ENCODE measurements at regions not wholly inside any gene's neighbourhood (a gene's known extent, or its start where the extent isn't known, plus 50 kb on each side); places are given as distances from the start of the nearest gene placed in this dataset.

DNA sequence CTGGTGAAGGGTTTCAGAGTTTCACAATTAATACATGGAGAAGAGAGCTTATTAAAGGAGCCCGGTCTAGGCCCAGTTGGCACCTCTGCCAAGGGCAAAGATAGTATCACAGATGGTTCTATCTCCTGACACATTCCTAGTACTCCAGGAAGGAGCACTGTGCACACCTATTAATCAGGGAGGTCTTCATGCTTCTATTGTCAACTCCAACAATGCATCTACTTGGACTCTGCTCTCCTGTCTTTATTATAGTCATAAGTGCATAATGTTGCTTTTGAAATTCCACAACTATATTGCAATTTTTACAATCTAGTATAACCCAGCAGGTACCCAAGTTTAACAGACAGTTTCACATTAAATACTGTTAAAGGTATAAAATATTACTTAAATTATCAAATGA lies 174.5 kb upstream of the TSC22D1 start:
- H3K4me3 Mint-ChIP-seq: no peak overlapping the region
- POLR2A ChIA-PET: no interaction called here
- no peaks in the 10 kb centered on the region for H3K36me3 Mint-ChIP-seq (ENCODE audit: low read depth)
- peaks cover 2% of the 10 kb centered on the region for H3K27me3 Mint-ChIP-seq (ENCODE audit: low read depth)
- H3K27ac Mint-ChIP-seq: no peak overlapping the region
- no peaks in the 10 kb centered on the region for H3K9me3 Mint-ChIP-seq (ENCODE audit: insufficient read depth)
- DNase-seq (no peak), ATAC-seq (no peak)
- CTCF ChIA-PET: no interaction called here
- H3K4me1 Mint-ChIP-seq (ENCODE audit: low read depth): no peaks in the 10 kb centered on the region

DNA sequence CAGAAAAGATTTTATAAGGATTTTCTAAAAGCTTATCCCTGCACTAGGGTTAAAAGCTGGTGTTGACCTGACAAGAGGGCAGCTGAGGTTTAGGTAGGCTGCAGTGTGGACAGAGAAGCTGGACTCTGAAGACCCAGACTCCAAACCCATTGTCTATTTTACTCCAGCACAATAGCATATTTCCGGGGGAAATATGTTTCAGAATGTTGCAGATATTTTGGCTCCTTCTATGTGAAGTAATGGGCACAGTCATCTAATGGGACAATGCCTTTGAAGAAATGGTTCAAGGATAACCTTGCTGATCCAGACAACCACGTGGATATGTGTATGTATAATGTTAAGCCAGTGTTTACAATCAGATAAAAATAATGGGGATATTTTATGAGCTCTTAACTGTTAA lies 173.8 kb upstream of the TSC22D1 start:
- ChIA-PET POLR2A (no interaction called here), CTCF (no interaction called here)
- no peaks in the 10 kb centered on the region for H3K4me1 Mint-ChIP-seq (ENCODE audit: low read depth)
- ATAC-seq: no peak
- no peak overlapping the region for H3K4me3 Mint-ChIP-seq
- no peak for DNase-seq
- no peaks in the 10 kb centered on the region for H3K36me3 Mint-ChIP-seq (ENCODE audit: low read depth)
- peaks cover 2% of the 10 kb centered on the region for H3K27me3 Mint-ChIP-seq (ENCODE audit: low read depth)
- no peaks in the 10 kb centered on the region for H3K9me3 Mint-ChIP-seq (ENCODE audit: insufficient read depth)
- H3K27ac Mint-ChIP-seq: no peak overlapping the region

GRCh38 chr13:44748439-44748838 lies 172.3 kb upstream of the TSC22D1 start:
- Mint-ChIP-seq H3K4me3 (no peak overlapping the region), H3K9me3 (ENCODE audit: insufficient read depth) (no peaks in the 10 kb centered on the region), H3K4me1 (ENCODE audit: low read depth) (no peaks in the 10 kb centered on the region), H3K36me3 (ENCODE audit: low read depth) (no peaks in the 10 kb centered on the region), H3K27ac (no peak overlapping the region), H3K27me3 (ENCODE audit: low read depth) (peaks cover 2% of the 10 kb centered on the region)
- ATAC-seq (no peak), DNase-seq (no peak)
- ChIA-PET CTCF (no interaction called here), POLR2A (no interaction called here)

GRCh38 chr13:44747179-44747578 lies 171.0 kb upstream of the TSC22D1 start:
- Mint-ChIP-seq H3K4me3 (no peak overlapping the region), H3K9me3 (ENCODE audit: insufficient read depth) (no peaks in the 10 kb centered on the region), H3K4me1 (ENCODE audit: low read depth) (no peaks in the 10 kb centered on the region), H3K27ac (no peak overlapping the region), H3K27me3 (ENCODE audit: low read depth) (peaks cover 4% of the 10 kb centered on the region), H3K36me3 (ENCODE audit: low read depth) (no peaks in the 10 kb centered on the region)
- DNase-seq: no peak
- no peak for ATAC-seq
- ChIA-PET CTCF (no interaction called here), POLR2A (no interaction called here)

GRCh38 chr13:44746690-44747089 lies 170.6 kb upstream of the TSC22D1 start:
- H3K9me3 Mint-ChIP-seq (ENCODE audit: insufficient read depth): no peaks in the 10 kb centered on the region
- H3K36me3 Mint-ChIP-seq (ENCODE audit: low read depth): no peaks in the 10 kb centered on the region
- no peak overlapping the region for H3K27ac Mint-ChIP-seq
- no peaks in the 10 kb centered on the region for H3K4me1 Mint-ChIP-seq (ENCODE audit: low read depth)
- CTCF ChIA-PET: interaction anchor here (0.6 kb wide), 1 partner anchor 38 kb away, joined by 4 read pairs; no protein-coding TSS in a partner anchor
- H3K27me3 Mint-ChIP-seq (ENCODE audit: low read depth): peaks cover 2% of the 10 kb centered on the region
- no peak overlapping the region for H3K4me3 Mint-ChIP-seq
- no peak for ATAC-seq
- POLR2A ChIA-PET: no interaction called here
- no peak for DNase-seq

DNA sequence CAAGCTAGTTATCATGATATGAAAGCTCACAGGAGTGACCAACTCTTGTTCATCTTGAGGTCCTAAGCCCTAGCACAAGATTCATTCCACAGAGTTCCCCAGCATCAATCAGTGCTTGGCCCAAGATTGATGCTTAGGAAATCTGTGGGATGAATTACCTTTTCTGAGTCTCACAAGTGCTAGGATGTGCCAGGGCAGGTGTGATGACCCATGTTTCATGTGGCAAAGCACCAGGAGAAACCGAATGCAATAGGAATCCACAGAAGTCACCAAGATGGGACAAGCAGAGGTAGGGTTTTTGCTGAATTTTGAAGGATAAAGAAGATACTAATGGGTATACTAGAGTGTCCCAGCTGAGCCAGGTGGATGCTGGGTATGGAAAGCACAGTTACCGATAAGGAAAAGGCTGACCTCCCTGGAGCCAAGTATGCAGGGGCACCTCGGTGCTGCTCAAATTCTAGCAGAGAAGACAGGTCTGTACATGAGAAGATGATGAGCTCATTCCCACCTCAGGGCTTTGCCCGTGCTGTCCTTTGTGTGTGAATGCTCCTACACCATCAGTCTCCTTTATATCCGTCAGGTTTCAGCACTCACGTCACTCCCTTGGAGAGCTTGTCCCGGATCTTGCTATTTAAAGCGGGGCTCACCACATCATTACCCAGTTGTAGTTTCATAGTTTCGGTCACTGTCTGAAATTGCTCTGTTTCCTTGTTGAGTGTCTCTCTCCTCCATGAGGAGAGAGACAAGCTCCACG lies 168.9 kb upstream of the TSC22D1 start:
- Mint-ChIP-seq H3K27ac (no peak overlapping the region), H3K4me1 (ENCODE audit: low read depth) (no peaks in the 10 kb centered on the region), H3K27me3 (ENCODE audit: low read depth) (peaks cover 2% of the 10 kb centered on the region), H3K9me3 (ENCODE audit: insufficient read depth) (no peaks in the 10 kb centered on the region), H3K4me3 (no peak overlapping the region), H3K36me3 (ENCODE audit: low read depth) (no peaks in the 10 kb centered on the region)
- ATAC-seq: no peak
- no peak for DNase-seq
- CTCF ChIA-PET: no interaction called here
- POLR2A ChIA-PET: no interaction called here

GRCh38 chr13:44739539-44739938 lies 163.4 kb upstream of the TSC22D1 start:
- H3K9me3 Mint-ChIP-seq (ENCODE audit: insufficient read depth): no peaks in the 10 kb centered on the region
- ATAC-seq: no peak
- no peaks in the 10 kb centered on the region for H3K36me3 Mint-ChIP-seq (ENCODE audit: low read depth)
- CTCF ChIA-PET: no interaction called here
- DNase-seq: no peak
- no peak overlapping the region for H3K4me3 Mint-ChIP-seq
- H3K27ac Mint-ChIP-seq: no peak overlapping the region
- H3K27me3 Mint-ChIP-seq (ENCODE audit: low read depth): peaks cover 5% of the 10 kb centered on the region
- POLR2A ChIA-PET: no interaction called here
- H3K4me1 Mint-ChIP-seq (ENCODE audit: low read depth): no peaks in the 10 kb centered on the region

DNA sequence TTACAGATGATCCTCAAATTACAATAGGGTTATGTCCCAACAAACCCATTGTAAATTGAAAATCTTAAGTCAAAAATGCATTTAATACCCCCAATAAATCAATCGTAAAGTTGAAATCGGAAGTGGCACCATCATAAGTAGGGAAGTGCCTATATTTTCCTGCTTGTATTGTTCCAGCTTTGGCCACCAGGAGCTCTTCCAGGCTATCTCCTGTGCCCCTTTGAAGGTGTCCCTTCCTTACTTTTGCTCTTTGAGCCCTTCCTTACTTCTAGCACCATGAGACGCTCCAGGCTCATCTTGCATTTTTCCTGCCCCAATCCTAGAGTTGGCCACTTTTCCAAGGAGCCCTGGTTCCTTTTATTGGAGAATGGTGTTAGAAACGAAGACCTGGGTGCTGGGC lies 163.0 kb upstream of the TSC22D1 start:
- Mint-ChIP-seq H3K9me3 (ENCODE audit: insufficient read depth) (no peaks in the 10 kb centered on the region), H3K27me3 (ENCODE audit: low read depth) (peaks cover 5% of the 10 kb centered on the region), H3K4me3 (no peak overlapping the region), H3K27ac (no peak overlapping the region), H3K4me1 (ENCODE audit: low read depth) (no peaks in the 10 kb centered on the region), H3K36me3 (ENCODE audit: low read depth) (no peaks in the 10 kb centered on the region)
- ChIA-PET POLR2A (no interaction called here), CTCF (no interaction called here)
- DNase-seq: no peak
- no peak for ATAC-seq

- CTCF ChIA-PET: no interaction called here
- ATAC-seq (no peak), DNase-seq (no peak)
- Mint-ChIP-seq H3K4me3 (no peak overlapping the region), H3K4me1 (ENCODE audit: low read depth) (no peaks in the 10 kb centered on the region), H3K9me3 (ENCODE audit: insufficient read depth) (no peaks in the 10 kb centered on the region), H3K36me3 (ENCODE audit: low read depth) (no peaks in the 10 kb centered on the region), H3K27me3 (ENCODE audit: low read depth) (peaks cover 5% of the 10 kb centered on the region), H3K27ac (no peak overlapping the region)
- POLR2A ChIA-PET: no interaction called here
Measured at GRCh38 chr13:44738463-44738862, 162.3 kb upstream of the TSC22D1 start.

- Mint-ChIP-seq H3K4me3 (no peak overlapping the region), H3K27ac (no peak overlapping the region), H3K36me3 (ENCODE audit: low read depth) (no peaks in the 10 kb centered on the region), H3K9me3 (ENCODE audit: insufficient read depth) (no peaks in the 10 kb centered on the region), H3K4me1 (ENCODE audit: low read depth) (no peaks in the 10 kb centered on the region), H3K27me3 (ENCODE audit: low read depth) (peaks cover 3% of the 10 kb centered on the region)
- ChIA-PET CTCF (no interaction called here), POLR2A (no interaction called here)
- DNase-seq (no peak), ATAC-seq (no peak)
Measured at GRCh38 chr13:44735806-44736205, 159.7 kb upstream of the TSC22D1 start.

GRCh38 chr13:44734201-44734707 lies 158.1 kb upstream of the TSC22D1 start:
- ChIA-PET CTCF (no interaction called here), POLR2A (no interaction called here)
- H3K27ac Mint-ChIP-seq: no peak overlapping the region
- no peaks in the 10 kb centered on the region for H3K36me3 Mint-ChIP-seq (ENCODE audit: low read depth)
- no peak overlapping the region for H3K4me3 Mint-ChIP-seq
- no peak for DNase-seq
- ATAC-seq: no peak
- peaks cover 3% of the 10 kb centered on the region for H3K27me3 Mint-ChIP-seq (ENCODE audit: low read depth)
- H3K9me3 Mint-ChIP-seq (ENCODE audit: insufficient read depth): no peaks in the 10 kb centered on the region
- H3K4me1 Mint-ChIP-seq (ENCODE audit: low read depth): no peaks in the 10 kb centered on the region

DNA sequence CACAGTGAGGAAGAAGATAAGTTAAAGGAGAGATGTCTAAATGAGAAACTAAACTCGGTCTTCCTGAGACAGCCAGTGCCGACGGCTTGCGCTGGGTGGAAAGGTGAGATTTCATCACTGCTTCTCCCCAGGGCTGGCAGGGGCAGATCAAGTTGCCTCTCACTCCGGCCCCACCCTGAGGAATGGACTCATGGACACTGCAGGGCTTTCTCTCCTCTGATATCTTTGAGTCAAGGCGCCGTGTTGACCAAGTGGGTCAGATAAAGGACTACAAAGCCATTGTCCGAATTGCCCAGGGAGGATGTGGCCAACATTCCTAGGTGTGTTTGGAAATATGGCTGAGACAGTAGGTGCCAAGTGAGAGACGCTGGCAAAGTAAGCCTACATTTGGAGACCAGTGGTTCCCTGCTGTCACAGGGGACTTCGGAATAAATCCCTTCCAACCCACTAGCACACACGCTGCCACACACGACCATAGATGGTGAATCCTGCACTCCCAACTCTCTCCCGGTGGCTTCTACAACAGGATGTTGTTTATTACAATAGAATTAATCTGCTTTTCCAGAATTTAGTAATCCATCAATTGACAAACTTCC lies 156.5 kb upstream of the TSC22D1 start:
- ChIA-PET POLR2A (no interaction called here), CTCF (no interaction called here)
- H3K4me3 Mint-ChIP-seq: no peak overlapping the region
- no peaks in the 10 kb centered on the region for H3K4me1 Mint-ChIP-seq (ENCODE audit: low read depth)
- no peaks in the 10 kb centered on the region for H3K9me3 Mint-ChIP-seq (ENCODE audit: insufficient read depth)
- ATAC-seq (no peak), DNase-seq (no peak)
- no peaks in the 10 kb centered on the region for H3K27me3 Mint-ChIP-seq (ENCODE audit: low read depth)
- H3K27ac Mint-ChIP-seq: no peak overlapping the region
- no peaks in the 10 kb centered on the region for H3K36me3 Mint-ChIP-seq (ENCODE audit: low read depth)

- H3K27me3 Mint-ChIP-seq (ENCODE audit: low read depth): no peaks in the 10 kb centered on the region
- DNase-seq (no peak), ATAC-seq (no peak)
- H3K9me3 Mint-ChIP-seq (ENCODE audit: insufficient read depth): no peaks in the 10 kb centered on the region
- no peaks in the 10 kb centered on the region for H3K4me1 Mint-ChIP-seq (ENCODE audit: low read depth)
- ChIA-PET POLR2A (no interaction called here), CTCF (no interaction called here)
- H3K4me3 Mint-ChIP-seq: no peak overlapping the region
- no peaks in the 10 kb centered on the region for H3K36me3 Mint-ChIP-seq (ENCODE audit: low read depth)
- no peak overlapping the region for H3K27ac Mint-ChIP-seq
Measured at GRCh38 chr13:44730851-44731250, 154.7 kb upstream of the TSC22D1 start.
